ENCODE measurements at regions not wholly inside any gene's neighbourhood (a gene's known extent, or its start where the extent isn't known, plus 50 kb on each side); places are given as distances from the start of the nearest gene placed in this dataset.

- Histone ChIP-seq H3K27me3 (ENCODE audit: insufficient read depth, low read length) (no peaks in the 10 kb centered on the region), H3K79me2 (ENCODE audit: insufficient read depth, low read length) (no peaks in the 10 kb centered on the region), H3K4me3 (replicated peaks in 1 of 2; ENCODE audit: low read depth in 1 of 2, low read length in 2 of 2) (no peak overlapping the region), H3K9me3 (ENCODE audit: control insufficient read depth in 1 of 2, insufficient read depth in 1 of 2, low read depth in 1 of 2, low read length in 2 of 2) (no peaks in the 10 kb centered on the region), H2AFZ (ENCODE audit: low read depth, low read length, poor library complexity, severe bottlenecking) (no peak overlapping the region), H3K9ac (ENCODE audit: low read length) (no peak overlapping the region), H3K4me2 (ENCODE audit: low read length) (no peak overlapping the region), H3K36me3 (ENCODE audit: control insufficient read depth in 1 of 2, insufficient read depth in 2 of 2, low read length in 2 of 2) (no peaks in the 10 kb centered on the region), H3K9me2 (ENCODE audit: insufficient read depth) (no peaks in the 10 kb centered on the region), H3K27ac (ENCODE audit: low read depth, low read length) (no peak overlapping the region), H3K4me1 (ENCODE audit: control insufficient read depth in 1 of 2, insufficient read depth in 2 of 2, low read length in 2 of 2) (no peaks in the 10 kb centered on the region), H4K20me1 (ENCODE audit: insufficient read depth) (no peaks in the 10 kb centered on the region)
- RAD21 ChIA-PET (ENCODE audit: low non-redundant PET in 1 of 2, low total read pairs in 2 of 2, uncharacterized antibody in 2 of 2, unreplicated experiment in 2 of 2), result no interaction called here
- intact Hi-C loops (cut with micrococcal nuclease), result no loop called here
- ATAC-seq, result no peak
- no peak for DNase-seq (ENCODE audit: low read depth, low spot score)
- CTCF ChIA-PET, result no interaction called here
- TF ChIP-seq CBX3 (IDR thresholded peaks at IDR 0.05; ENCODE audit: low read depth) (no peak), POLR2AphosphoS5 (IDR thresholded peaks at IDR 0.05; ENCODE audit: low read depth, low read length) (no peak), ZFX (IDR thresholded peaks at IDR 0.05) (no peak), CEBPB (IDR thresholded peaks at IDR 0.05; ENCODE audit: low read depth) (no peak), MAX (IDR thresholded peaks at IDR 0.05) (no peak), ZNF274 (IDR thresholded peaks at IDR 0.05; ENCODE audit: low read depth, low read length) (no peak), JUND (IDR thresholded peaks at IDR 0.05) (no peak), SP1 (IDR thresholded peaks at IDR 0.05; ENCODE audit: low read depth) (no peak), CTCF (IDR thresholded peaks at IDR 0.05 in 2 of 3, conservative IDR thresholded peaks at IDR 0.05 in 1 of 3; ENCODE audit: borderline replicate concordance in 1 of 3, insufficient read depth in 1 of 3, low read depth in 2 of 3, low read length in 2 of 3) (no peak), TCF7L2 (IDR thresholded peaks at IDR 0.05; ENCODE audit: borderline replicate concordance, extremely low read depth, insufficient read depth, insufficient read length) (no peak), POLR2A (IDR thresholded peaks at IDR 0.05; ENCODE audit: borderline replicate concordance, extremely low read depth, insufficient read depth, insufficient read length) (no peak), EZH2 (IDR thresholded peaks at IDR 0.05) (no peak), EGR1 (IDR thresholded peaks at IDR 0.05; ENCODE audit: low read depth) (no peak), ZBTB33 (IDR thresholded peaks at IDR 0.05; ENCODE audit: extremely low read depth, insufficient replicate concordance, low read length) (no peak), SIN3A (IDR thresholded peaks at IDR 0.05; ENCODE audit: low read depth) (no peak), ELF1 (IDR thresholded peaks at IDR 0.05; ENCODE audit: borderline replicate concordance, low read depth) (no peak), EZH2phosphoT487 (IDR thresholded peaks at IDR 0.05; ENCODE audit: borderline replicate concordance) (no peak), RAD21 (IDR thresholded peaks at IDR 0.05; ENCODE audit: low read depth) (no peak), FOSL1 (IDR thresholded peaks at IDR 0.05; ENCODE audit: low read depth) (no peak), YY1 (IDR thresholded peaks at IDR 0.05; ENCODE audit: extremely low read depth, insufficient replicate concordance, low read depth, low read length) (no peak)
- POLR2A ChIA-PET, result no interaction called here
- BruUV-seq (replicated peaks), result no TSS peak
These were observed 204.4 kb upstream of the MEX3C start for GRCh38 chr18:51401912-51402311.

Measured in HCT116 (cell line).